ENCODE measurements at regions not wholly inside any gene's neighbourhood (a gene's known extent, or its start where the extent isn't known, plus 50 kb on each side); places are given as distances from the start of the nearest gene placed in this dataset.
"Not testable (repeated sequence)": the region's sequence is repeated elsewhere in the genome, so short reads cannot be mapped to it uniquely, and the experiment has no call there.

DNA sequence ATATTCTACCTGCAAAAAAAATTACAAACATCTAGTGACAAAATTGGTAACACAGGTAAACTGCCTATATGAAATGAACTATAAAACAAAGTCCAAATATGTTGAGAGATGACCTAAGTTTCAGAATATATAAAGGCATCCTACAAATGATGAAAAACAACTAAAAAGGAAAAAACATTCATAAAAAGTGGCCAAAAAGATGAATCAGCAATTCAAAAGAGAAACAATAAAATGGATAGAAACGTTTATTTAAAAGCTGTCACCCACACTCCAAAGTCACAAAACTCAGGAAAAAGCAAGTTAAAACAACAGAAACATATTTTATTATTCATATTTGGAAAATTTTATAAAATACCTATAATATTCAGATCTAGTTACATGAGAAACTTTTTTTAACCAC lies 106.5 kb upstream of the DCN start:
- DNase-seq (ENCODE audit: missing footprints) = no peak
- intact Hi-C loops (cut with DNase I) = no loop called here
- no peak for ATAC-seq

DNA sequence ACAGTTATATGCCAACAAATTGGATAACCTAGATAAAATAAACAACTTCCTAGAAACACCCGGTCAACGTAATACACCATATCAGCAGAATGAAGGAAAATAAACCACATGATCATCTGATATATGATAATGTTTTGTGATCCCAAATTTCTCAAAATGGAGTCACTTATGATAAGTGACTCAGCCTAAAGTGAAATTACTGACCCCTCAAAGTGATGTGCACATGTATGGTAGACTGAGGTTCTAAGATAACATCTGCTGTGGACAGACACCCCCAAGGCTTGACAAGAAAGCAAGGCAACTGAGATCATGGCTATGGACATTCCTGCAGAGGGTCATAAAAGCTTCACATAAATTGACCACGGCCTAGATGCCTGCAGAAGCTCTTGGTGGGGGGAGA lies 105.1 kb upstream of the DCN start:
- no peak for ATAC-seq
- intact Hi-C loops (cut with DNase I) = no loop called here
- no peak for DNase-seq (ENCODE audit: missing footprints)

DNA sequence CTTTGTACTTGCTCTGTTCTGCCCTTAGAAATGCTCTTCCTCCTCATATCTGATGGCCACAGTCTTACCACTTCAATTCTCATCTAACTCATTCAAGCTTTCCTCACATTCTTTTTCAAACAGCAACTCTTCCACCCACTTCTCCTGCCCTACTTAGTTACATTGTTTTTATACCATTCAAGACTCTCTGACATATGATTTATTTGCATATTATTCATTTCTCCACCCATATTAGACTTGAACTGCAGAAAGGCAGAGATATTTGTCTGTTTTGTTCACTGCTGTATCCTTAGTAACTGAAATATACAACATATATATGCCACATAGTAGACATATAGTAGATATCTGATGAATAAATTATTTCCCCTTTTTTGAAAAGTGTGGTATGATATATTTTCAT lies 95.5 kb upstream of the DCN start:
- ATAC-seq = no peak
- intact Hi-C loops (cut with DNase I) = loop anchor here (5.0 kb wide), 1 partner anchor 39 kb away; no protein-coding TSS in a partner anchor
- DNase-seq (ENCODE audit: missing footprints) = no peak

DNA sequence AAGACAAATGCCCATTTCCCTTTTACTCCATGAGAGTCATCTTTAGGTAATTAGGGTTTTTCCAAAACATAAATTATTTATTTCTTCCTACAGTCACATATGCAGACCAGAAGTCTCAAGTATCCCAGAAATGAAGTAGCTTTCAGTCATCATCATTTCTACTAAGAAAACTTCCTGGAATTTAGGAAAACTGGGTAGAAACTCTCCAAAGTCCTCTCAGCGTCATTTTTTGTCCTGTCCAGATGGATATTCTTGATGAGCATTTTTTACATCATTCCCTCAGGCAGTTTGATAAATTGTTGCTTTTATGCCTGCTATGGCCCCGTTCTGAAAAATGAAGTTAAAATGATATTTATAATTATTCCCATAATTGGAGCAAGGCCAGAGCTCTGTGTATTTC lies 93.9 kb upstream of the DCN start:
- DNase-seq (ENCODE audit: missing footprints) = no peak
- ATAC-seq = no peak
- intact Hi-C loops (cut with DNase I) = loop anchor here (5.0 kb wide), 1 partner anchor 41 kb away; no protein-coding TSS in a partner anchor

DNA sequence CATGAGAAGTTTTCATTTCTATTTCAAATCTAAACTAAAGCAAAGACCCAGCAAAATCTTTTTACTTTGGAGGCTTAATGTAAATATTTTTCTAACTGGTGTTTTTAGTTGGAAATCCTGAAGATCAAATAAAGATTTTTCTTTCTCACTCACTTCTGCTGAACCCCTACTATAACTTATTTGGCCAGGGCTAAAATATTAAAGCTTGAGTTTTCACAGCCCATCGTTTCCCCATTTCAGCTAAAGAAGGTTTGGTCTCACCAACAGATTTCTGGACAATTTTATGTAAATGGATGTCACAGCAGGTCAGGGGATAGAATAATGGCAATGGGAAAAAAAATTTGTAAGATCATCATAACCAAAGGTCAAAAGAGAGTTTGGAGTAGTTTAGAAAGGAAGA lies 92.7 kb upstream of the DCN start:
- intact Hi-C loops (cut with DNase I) = loop anchor here (5.0 kb wide), 1 partner anchor 42 kb away; no protein-coding TSS in a partner anchor
- ATAC-seq = no peak
- DNase-seq (ENCODE audit: missing footprints) = no peak

DNA sequence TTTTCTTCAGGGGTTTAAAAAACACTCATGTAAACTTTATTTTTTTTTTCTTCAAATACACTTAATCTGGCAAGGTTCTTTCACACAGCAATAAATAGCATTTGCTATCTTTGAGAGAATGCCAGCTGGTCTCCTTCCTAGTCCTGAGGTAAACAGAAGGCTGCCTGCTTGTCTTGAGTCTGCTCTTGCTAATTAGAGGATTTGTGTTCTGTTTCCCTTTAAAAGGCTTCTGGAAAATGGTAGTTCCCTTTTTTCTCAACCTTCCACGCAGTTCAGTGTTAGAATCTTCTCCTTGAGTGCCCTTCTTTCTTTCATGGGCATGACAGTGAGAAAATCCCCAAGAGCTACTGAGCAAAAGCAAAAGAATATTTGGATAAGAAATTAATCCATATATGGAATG lies 92.3 kb upstream of the DCN start:
- intact Hi-C loops (cut with DNase I) = loop anchor here (5.0 kb wide), 2 partner anchors 42 to 93 kb away; partner anchors contain the start of gene DCN
- DNase-seq (ENCODE audit: missing footprints) (no peak), ATAC-seq (peak; percentile 45)

DNA sequence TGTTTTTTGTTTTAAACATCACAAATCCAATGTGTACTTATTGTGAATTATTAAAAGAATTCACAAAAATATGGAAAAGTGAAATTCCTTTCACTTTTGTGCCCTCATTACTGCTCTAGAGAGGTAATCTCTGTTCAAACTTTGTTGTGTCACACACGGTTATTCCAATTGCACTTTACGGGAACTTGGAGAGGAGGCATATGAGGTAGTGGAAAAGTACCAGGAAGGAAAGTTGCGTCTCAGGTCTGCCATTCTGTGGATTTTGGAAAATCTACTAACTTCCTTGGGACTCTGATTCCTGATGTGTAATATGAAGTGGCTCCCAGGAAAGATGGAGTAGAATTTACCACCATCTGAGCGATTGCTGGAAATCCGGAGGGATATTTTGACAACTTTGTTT lies 90.9 kb upstream of the DCN start:
- ATAC-seq (peak; percentile 64), DNase-seq (ENCODE audit: missing footprints) (no peak)
- intact Hi-C loops (cut with DNase I) = loop anchor here (5.0 kb wide), 1 partner anchor 91 kb away; the partner anchor contains the start of gene DCN

DNA sequence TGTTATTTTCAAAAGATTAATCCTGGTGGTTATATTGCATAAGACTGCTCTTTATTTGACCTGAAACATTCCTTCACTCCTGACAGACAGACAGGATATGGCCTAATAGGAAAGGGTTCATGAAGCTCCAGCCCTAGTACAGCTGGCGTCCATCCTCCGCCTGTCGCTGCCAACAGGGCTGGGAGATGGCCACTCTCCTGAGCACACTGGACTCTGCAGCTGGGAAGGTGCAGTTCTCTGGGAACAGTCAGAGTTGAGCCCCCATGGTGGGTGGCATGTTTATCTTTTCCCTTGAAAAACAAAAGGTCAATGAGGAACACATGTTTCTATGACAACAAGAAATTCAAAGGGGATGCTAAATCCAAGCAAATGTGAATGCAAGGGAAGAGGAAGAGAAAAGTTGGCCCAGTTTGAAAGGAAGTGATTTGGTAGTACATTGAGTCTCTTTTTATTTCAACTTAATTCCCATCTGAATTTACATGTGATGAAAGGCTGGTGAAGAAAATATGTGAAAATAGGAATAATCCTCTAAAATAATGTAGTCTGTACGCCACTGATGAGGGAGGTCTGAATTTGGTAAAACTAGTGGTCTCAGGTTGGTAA lies 89.9 kb upstream of the DCN start:
- intact Hi-C loops (cut with DNase I) = loop anchor here (5.0 kb wide), 1 partner anchor 90 kb away; the partner anchor contains the start of gene DCN
- DNase-seq (ENCODE audit: missing footprints) = peak; percentile 88
- ATAC-seq = peak; percentile 95

DNA sequence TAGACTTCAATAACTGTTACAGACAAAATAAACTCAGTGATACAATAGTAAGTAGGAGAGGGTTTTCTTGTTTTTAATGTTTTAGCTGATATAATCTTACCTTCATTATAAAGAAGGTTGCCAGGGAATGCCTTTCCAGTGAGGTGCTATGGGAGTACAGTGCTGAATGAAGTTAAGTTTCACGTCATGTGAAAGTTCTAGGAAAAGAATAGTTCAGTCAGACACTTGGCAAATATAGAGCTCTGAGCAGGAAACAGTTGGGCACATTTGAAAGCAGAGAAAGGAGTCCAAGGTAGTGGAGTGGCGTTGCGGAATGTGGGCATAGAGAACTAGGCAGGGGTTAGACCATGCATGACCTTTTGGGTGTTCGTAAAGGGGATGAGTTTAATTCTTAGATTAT lies 88.6 kb upstream of the DCN start:
- ATAC-seq = no peak
- intact Hi-C loops (cut with DNase I) = loop anchor here (5.0 kb wide), 1 partner anchor 89 kb away; the partner anchor contains the start of gene DCN

DNA sequence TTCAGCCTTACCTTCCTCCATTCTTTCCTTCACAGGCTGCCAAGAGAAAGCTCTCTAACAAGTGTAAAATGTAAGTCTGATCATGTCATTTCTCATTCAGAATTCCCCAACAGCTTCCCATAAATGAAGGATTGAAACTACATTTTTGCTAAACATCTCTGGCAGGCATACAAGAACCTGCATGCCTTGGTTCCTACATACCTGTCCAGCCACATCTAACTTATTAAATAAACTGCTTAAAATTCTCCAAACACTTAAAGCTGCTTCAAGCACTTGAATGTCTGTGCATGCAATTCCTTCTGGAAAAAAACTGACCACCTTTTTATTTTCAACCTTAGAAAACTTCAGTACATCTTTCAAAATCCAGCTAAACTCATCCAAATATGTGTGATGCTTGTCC lies 84.4 kb upstream of the DCN start:
- no peak for ATAC-seq
- intact Hi-C loops (cut with DNase I) = no loop called here
- no peak for DNase-seq (ENCODE audit: missing footprints)

More for the DNA sequence above, 88.6 kb upstream of the DCN start:
- DNase-seq (ENCODE audit: missing footprints) = no peak

DNA sequence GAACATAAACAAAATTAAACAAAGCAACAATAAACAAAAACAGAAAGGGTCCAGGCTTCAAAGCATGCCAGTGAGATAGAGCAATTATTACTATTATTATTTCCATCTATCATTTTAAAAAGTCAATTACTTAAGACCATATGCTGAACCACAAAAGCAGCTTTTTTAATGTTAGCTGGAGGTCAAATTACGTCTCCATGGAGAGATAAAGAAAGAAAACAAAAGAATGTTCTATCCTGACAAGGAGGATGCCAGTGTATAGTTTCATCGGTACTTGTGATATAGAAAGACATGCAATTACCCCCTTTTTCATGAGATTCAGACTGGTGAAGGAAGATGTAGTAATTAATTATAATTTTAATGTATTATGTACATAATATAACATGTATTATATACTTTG lies 81.6 kb upstream of the DCN start:
- intact Hi-C loops (cut with DNase I) = no loop called here
- ATAC-seq = no peak
- DNase-seq (ENCODE audit: missing footprints) = no peak

DNA sequence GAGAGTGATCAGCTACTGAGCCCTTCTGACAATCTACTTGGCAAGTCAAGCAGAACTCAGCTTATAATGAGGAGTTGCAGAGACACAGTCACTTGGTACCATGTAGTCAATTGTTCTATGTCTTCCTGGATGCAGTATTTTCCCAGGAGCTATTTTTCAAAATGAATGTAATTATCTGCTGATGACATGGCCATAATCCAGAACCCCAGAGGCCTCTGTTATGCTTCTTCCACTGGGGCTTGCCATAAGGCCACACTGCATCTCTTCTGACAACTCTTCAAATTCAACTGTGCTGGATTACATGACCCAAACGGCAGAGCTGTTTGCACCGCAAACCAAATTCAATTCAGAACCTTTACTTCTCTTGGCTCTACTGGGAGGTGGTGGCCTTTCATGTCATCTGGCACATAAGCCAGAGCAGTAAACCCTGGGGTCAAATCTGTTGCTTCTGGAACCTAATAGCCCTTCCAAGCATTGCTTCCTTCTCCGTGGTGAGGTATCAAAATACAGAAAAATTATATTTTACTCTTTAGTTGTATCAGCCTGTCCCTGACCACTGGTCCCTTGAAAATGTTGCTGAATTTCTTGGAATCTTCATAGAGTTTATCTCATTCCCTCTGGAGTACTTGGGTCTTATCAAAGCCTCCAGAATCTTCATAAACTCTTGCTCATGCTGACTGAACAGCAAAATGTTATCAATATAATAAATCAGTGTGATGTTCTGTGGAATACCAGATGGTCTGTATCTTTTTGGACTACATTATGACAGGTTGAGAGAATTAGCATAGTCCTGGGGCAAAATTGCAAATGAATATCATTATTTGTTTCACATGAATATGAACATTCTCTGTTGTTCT lies 79.4 kb upstream of the DCN start:
- ATAC-seq (peak; percentile 37), DNase-seq (ENCODE audit: missing footprints) (no peak)
- intact Hi-C loops (cut with DNase I) = no loop called here

DNA sequence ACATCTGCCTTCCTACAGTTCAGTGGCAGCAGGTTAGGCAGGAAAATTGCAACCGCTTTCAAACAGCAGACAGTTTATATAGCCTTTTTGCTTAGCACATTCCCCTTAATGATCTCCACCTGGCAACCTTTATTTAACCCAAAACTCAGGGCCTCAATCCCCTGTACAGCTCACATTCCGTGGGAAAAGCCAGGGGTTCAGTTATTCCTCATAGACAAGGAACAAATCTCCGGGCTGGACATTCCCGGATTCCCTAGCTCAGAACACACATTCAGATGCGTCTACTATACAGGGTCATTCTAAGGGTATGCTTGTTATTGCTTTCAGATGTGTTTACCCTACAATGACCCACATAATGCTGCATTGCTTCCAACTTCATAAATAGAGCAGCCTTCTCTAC lies 73.8 kb upstream of the DCN start:
- intact Hi-C loops (cut with DNase I) = no loop called here
- ATAC-seq (no peak), DNase-seq (ENCODE audit: missing footprints) (no peak)

DNA sequence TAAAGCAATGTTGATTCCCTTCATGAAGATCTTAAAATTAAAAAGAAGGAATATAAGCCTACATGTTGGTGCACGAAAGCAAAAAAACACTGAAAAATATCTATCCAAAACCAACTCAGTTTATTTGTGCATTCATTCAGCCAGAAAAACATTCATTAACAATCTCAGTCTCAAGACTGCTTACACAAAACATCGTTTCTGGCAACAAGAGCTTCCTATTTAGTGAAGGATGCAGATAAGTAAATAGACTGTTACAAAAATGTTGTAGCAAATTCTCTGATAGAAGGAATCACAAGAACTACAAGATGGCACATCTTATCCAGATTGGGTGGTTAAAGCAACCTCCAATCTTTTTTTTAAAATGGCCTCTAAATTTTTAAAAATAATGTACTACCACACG lies 69.7 kb upstream of the DCN start:
- no peak for DNase-seq (ENCODE audit: missing footprints)
- ATAC-seq = no peak
- intact Hi-C loops (cut with DNase I) = loop anchor here (5.0 kb wide), 1 partner anchor 75 kb away; no protein-coding TSS in a partner anchor

DNA sequence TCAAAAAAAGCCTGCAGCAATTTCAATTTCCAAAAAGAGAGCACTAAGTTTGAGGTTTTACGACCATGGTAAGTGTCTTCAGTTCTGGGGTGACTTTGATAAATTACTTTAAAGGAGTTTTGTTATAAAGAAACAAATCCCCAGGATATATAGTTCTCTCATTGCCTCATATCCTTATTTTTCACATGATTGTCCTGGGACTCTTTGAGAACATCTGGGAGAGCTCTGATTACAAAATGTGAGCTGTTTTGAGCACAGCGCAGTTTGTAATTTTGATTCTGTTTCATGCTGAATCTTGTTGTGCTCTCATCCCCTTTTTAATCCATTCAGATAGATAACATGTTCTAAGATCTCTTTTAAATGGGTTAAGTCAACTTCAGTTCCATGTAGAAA lies 67.7 kb upstream of the DCN start:
- intact Hi-C loops (cut with DNase I) = loop anchor here (5.0 kb wide), 1 partner anchor 73 kb away; no protein-coding TSS in a partner anchor
- ATAC-seq (peak; percentile 95), DNase-seq (ENCODE audit: missing footprints) (no peak)

DNA sequence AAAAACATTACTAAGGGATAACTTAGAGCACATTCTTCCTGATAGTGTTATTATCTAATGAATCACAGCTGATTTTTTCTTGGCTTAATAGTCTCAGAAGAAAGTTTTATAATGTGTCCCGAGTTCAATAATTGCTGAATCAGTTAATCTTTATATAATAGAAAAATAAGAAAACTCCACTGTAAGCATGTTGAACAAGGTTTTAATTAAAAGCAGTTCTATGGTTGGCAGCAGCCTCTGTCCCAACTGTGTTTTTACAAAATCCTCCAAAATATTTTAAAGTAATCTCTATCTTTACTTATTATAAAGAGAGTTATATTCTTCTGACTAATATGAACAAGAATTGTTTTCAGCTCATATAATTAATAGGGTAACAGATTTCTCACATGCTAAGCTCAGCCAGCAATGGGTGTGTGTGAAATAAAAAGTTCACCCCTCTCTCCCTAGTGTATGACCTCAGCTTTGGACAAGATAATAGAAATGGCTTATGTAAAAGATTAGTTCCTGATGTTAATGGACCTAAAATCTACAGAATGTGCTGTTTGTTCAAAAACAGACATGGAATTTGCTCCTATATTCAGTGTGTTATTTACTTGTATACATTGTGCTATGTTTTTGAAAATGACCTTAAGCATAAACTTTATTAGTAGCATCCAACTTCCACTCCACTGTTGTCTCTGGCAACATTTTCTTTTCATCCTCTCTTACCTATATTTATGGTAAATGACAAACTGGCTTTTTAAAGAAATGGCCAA lies 67.1 kb upstream of the DCN start:
- intact Hi-C loops (cut with DNase I) = loop anchor here (5.0 kb wide), 1 partner anchor 72 kb away; no protein-coding TSS in a partner anchor
- ATAC-seq (peak; percentile 89), DNase-seq (ENCODE audit: missing footprints) (no peak)

DNA sequence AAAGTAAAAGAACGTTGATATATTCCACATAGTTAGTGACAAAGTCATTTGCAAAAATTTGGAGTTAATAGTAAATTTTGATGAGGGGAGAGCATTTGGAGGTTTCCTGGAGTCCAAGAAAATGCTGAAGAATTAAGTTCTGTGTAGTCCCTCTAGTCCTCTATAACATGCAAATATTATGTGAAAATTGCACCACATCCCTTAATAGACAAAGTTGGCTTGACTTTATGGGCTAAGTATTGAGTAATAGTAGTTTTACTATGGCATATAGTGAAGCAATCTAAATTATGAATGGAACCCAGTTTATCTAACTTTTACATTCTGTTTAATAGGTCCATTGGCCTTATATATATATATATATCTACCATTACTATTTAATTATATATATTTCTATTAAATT lies 66.4 kb upstream of the DCN start:
- intact Hi-C loops (cut with DNase I) = no loop called here
- ATAC-seq (no peak), DNase-seq (ENCODE audit: missing footprints) (no peak)

DNA sequence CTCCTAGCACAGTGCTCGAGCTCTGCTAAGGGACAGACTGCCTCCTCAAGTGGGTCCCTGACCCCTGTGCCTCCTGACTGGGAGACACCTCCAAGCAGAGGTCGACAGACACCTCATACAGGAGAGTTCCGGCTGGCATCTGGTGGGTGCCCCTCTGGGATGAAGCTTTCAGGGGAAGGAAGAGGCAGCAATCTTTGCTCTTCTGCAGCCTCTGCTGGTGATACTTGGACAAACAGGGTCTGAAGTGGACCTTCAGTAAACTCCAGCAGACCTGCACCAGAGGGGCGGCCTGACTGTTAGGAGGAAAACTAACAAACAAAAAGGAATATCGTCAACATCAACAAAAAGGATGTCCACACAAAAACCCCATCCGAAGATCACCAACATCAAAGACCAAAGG lies 60.6 kb upstream of the DCN start:
- DNase-seq (ENCODE audit: missing footprints); intact Hi-C loops (cut with DNase I); ATAC-seq: not testable (repeated sequence)

DNA sequence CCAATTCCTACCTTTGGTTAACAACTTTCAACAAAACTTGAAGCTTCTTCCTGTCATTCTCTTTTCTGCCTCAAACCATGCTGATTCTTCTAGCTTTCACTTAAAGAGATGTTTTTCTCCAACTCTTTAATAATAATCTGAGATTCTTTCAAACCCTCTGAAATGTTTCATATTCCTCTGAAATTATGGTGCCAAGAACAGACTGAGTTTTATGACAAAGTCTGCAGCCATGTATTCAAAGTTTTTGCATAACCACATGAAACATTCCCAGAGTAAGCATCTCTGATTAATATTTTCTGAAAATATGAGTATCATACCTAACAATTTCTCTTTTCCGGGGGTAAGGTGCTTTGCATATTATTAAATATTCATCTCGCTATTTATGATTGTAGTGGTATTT lies 59.1 kb upstream of the DCN start:
- intact Hi-C loops (cut with DNase I) = no loop called here
- no peak for DNase-seq (ENCODE audit: missing footprints)

More for the DNA sequence above, 59.1 kb upstream of the DCN start:
- no peak for ATAC-seq
